ENCODE measurements at regions not wholly inside any gene's neighbourhood (a gene's known extent, or its start where the extent isn't known, plus 50 kb on each side); places are given as distances from the start of the nearest gene placed in this dataset.
A peak's percentile ranks its signal among the peaks of the same experiment; 100 is the strongest.
"Not testable (repeated sequence)": the region's sequence is repeated elsewhere in the genome, so short reads cannot be mapped to it uniquely, and the experiment has no call there.

- peak; percentile 63 for ATAC-seq
- intact Hi-C loops (cut with DNase I, micrococcal nuclease): no loop called here
- TF ChIP-seq, protein P1, sequence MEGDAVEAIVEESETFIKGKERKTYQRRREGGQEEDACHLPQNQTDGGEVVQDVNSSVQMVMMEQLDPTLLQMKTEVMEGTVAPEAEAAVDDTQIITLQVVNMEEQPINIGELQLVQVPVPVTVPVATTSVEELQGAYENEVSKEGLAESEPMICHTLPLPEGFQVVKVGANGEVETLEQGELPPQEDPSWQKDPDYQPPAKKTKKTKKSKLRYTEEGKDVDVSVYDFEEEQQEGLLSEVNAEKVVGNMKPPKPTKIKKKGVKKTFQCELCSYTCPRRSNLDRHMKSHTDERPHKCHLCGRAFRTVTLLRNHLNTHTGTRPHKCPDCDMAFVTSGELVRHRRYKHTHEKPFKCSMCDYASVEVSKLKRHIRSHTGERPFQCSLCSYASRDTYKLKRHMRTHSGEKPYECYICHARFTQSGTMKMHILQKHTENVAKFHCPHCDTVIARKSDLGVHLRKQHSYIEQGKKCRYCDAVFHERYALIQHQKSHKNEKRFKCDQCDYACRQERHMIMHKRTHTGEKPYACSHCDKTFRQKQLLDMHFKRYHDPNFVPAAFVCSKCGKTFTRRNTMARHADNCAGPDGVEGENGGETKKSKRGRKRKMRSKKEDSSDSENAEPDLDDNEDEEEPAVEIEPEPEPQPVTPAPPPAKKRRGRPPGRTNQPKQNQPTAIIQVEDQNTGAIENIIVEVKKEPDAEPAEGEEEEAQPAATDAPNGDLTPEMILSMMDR (IDR thresholded peaks at IDR 0.05): no peak
Measured at GRCh38 chr6:30813631-30814145, 69.3 kb upstream of the IER3 start.

DNA sequence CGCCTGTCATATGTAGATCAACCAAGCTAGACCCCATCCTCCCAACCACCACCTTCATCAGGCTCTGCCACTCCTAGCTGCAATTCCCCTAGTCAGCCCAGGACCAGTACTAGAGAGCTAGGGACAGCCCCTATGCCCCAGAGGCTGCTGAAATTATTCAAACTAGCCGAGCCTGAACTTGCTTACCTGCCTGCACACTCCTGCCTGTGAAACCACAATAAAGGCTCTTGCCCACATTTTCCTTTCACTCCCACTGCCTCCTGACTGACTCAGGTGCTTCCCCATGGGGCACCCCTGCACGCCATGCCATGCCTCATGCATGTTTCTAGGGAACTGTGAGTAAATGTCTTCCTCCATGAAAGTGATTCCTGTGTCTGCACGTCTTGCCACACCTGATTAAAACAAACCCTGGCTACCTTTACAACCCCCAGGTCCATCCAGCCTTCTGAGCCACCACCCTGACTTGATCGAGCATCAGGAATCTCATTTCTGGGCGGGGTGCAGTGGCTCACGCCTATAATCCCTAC lies 66.5 kb upstream of the IER3 start:
- no peaks in the 10 kb centered on the region for H3K9me3 ChIP-seq
- DNase-seq: peak in 2 of 3 donors; percentile 43 to 63
- no peak overlapping the region for H3K4me3 ChIP-seq
- intact Hi-C loops (cut with DNase I, micrococcal nuclease): no loop called here
- peak; percentile 68 for ATAC-seq
- TF ChIP-seq, protein P1 (IDR thresholded peaks at IDR 0.05): no peak
- no peaks in the 10 kb centered on the region for H3K36me3 ChIP-seq (ENCODE audit: low read depth)
- peaks cover 45% of the 10 kb centered on the region for H3K4me1 ChIP-seq (ENCODE audit: low read depth)

More at GRCh38 chr6:30813631-30814145, 69.3 kb upstream of the IER3 start:
- Histone ChIP-seq H3K36me3 (ENCODE audit: low read depth) (no peaks in the 10 kb centered on the region), H3K4me1 (ENCODE audit: low read depth) (peaks cover 45% of the 10 kb centered on the region), H3K4me3 (no peak overlapping the region), H3K9me3 (no peaks in the 10 kb centered on the region)
- peak in 1 of 3 donors; percentile 43 for DNase-seq

DNA sequence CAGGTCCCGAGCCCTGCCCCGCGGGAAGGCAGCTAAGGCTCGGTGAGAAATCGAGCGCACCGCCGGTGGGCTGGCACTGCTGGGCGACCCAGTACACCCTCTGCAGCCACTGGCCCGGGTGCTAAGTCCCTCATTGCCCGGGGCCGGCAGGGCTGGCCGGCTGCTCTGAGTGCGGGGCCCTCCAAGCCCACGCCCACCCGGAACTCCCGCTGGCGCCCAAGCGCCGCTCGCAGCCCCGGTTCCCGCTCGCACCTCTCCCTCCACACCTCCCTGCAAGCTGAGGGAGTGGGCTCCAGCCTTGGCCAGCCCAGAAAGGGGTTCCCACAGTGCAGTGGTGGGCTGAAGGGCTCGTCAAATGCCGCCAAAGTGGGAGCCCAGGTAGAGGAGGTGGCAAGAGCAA lies 63.2 kb upstream of the IER3 start:
- H3K36me3 ChIP-seq (ENCODE audit: low read depth); H3K4me3 ChIP-seq; DNase-seq; intact Hi-C loops (cut with DNase I, micrococcal nuclease); H3K9me3 ChIP-seq; ATAC-seq: not testable (repeated sequence)
- H3K4me1 ChIP-seq (ENCODE audit: low read depth): peaks cover 27% of the 10 kb centered on the region

DNA sequence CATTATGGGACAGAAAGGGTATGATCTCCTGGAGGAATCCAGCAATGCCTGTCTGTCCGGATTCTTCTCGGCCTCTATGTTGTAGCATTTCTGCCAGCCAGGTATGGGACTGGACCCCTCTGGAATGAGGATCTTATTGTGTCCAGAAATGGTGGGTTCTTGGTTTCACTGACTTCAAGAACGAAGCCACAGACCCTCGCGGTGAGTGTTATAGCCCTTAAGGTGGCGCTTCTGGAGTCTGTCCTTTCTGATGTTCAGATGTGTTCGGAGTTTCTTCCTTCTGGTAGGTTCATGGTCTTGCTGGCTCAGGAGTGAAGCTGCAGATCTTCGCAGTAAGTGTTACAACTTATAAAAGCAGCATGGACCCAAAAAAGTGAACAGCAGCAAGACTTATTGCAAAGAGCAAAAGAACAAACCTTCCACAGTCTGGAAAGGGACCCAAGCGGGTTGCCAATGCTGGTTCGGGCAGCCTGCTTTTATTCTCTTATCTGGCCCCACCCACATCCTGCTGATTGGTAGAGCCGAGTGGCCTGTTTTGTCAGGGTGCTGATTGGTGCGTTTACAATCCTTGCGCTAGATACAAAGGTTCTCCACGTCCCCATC lies 62.3 kb upstream of the IER3 start:
- no peak for DNase-seq
- TF ChIP-seq, protein P1 (IDR thresholded peaks at IDR 0.05): no peak
- ATAC-seq: no peak
- Histone ChIP-seq H3K9me3 (no peaks in the 10 kb centered on the region), H3K36me3 (ENCODE audit: low read depth) (no peaks in the 10 kb centered on the region), H3K4me1 (ENCODE audit: low read depth) (peaks cover 20% of the 10 kb centered on the region), H3K4me3 (no peak overlapping the region)
- intact Hi-C loops (cut with DNase I, micrococcal nuclease): no loop called here

- no peak overlapping the region for H3K4me3 ChIP-seq
- TF ChIP-seq, protein P1 (IDR thresholded peaks at IDR 0.05): no peak
- no peaks in the 10 kb centered on the region for H3K9me3 ChIP-seq
- no peaks in the 10 kb centered on the region for H3K36me3 ChIP-seq (ENCODE audit: low read depth)
- peaks cover under 1% of the 10 kb centered on the region for H3K4me1 ChIP-seq (ENCODE audit: low read depth)
- ATAC-seq (no peak), DNase-seq (no peak)
- intact Hi-C loops (cut with DNase I, micrococcal nuclease): no loop called here
Measured at GRCh38 chr6:30804333-30804732, 60.0 kb upstream of the IER3 start.

DNA sequence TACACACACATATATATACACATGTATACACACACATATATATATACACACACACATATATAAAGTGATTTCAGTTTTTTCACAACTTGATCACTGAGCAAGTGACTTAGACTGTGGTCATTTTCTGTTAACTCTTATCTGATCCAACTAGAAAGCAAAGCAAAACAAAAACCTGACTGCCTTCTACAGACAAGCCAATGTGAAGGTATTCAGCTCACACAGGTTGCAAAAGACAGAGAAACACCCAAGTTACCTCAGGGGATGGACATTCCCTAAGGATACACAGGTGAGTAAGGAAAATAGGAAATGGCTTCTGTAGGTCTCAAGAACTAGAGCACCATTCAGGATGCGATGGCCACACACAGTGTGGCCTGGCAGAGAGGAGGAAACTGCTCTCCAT lies 58.4 kb upstream of the IER3 start:
- intact Hi-C loops (cut with DNase I, micrococcal nuclease): no loop called here
- H3K4me3 ChIP-seq: no peak overlapping the region
- ATAC-seq (no peak), DNase-seq (no peak)
- no peaks in the 10 kb centered on the region for H3K4me1 ChIP-seq (ENCODE audit: low read depth)
- H3K36me3 ChIP-seq (ENCODE audit: low read depth): no peaks in the 10 kb centered on the region
- TF ChIP-seq, protein P1 (IDR thresholded peaks at IDR 0.05): no peak
- no peaks in the 10 kb centered on the region for H3K9me3 ChIP-seq

Data from mucosa of descending colon (tissue), 3 donors.